ENCODE measurements at regions not wholly inside any gene's neighbourhood (a gene's known extent, or its start where the extent isn't known, plus 50 kb on each side); places are given as distances from the start of the nearest gene placed in this dataset.
A peak's percentile ranks its signal among the peaks of the same experiment; 100 is the strongest.

GRCh38 chr14:71682337-71682736, 249.9 kb upstream of the RGS6 start:
- H3K4me3 Mint-ChIP-seq, result no peak overlapping the region
- no peaks in the 10 kb centered on the region for H3K27me3 Mint-ChIP-seq
- peaks cover 0 to 3% of the 10 kb centered on the region in 2 donors for H3K4me1 Mint-ChIP-seq (ENCODE audit: low read depth in 2 of 2)
- DNase-seq (no peak), ATAC-seq (replicated peaks) (no peak)
- H3K9me3 Mint-ChIP-seq, result no peaks in the 10 kb centered on the region
- no peak overlapping the region for H3K27ac Mint-ChIP-seq
- peaks cover 11% of the 10 kb centered on the region for H3K36me3 Mint-ChIP-seq (ENCODE audit: insufficient read depth)

GRCh38 chr14:71684323-71684722, 247.9 kb upstream of the RGS6 start:
- H3K36me3 Mint-ChIP-seq (ENCODE audit: insufficient read depth), result peaks cover 11% of the 10 kb centered on the region

GRCh38 chr14:71686677-71687076, 245.6 kb upstream of the RGS6 start:
- no peak for DNase-seq

More at GRCh38 chr14:71684323-71684722, 247.9 kb upstream of the RGS6 start:
- no peaks in the 10 kb centered on the region for H3K27me3 Mint-ChIP-seq
- H3K4me3 Mint-ChIP-seq, result no peak overlapping the region
- no peaks in the 10 kb centered on the region for H3K9me3 Mint-ChIP-seq
- peaks cover 0 to 3% of the 10 kb centered on the region in 2 donors for H3K4me1 Mint-ChIP-seq (ENCODE audit: low read depth in 2 of 2)
- H3K27ac Mint-ChIP-seq, result no peak overlapping the region
- DNase-seq (no peak), ATAC-seq (replicated peaks) (no peak)

GRCh38 chr14:71687166-71687831, 244.9 kb upstream of the RGS6 start:
- Mint-ChIP-seq H3K27ac (peak overlapping the region; percentile 36 to 45), H3K36me3 (ENCODE audit: insufficient read depth) (peaks cover 15% of the 10 kb centered on the region), H3K9me3 (no peaks in the 10 kb centered on the region), H3K4me1 (ENCODE audit: low read depth in 2 of 2) (peaks cover 3 to 5% of the 10 kb centered on the region in 2 donors), H3K27me3 (no peaks in the 10 kb centered on the region), H3K4me3 (no peak overlapping the region)
- ATAC-seq (replicated peaks) (no peak), DNase-seq (no peak)

More at GRCh38 chr14:71686677-71687076, 245.6 kb upstream of the RGS6 start:
- ATAC-seq (replicated peaks), result no peak
- peaks cover 15% of the 10 kb centered on the region for H3K36me3 Mint-ChIP-seq (ENCODE audit: insufficient read depth)
- no peak overlapping the region for H3K4me3 Mint-ChIP-seq
- no peaks in the 10 kb centered on the region for H3K27me3 Mint-ChIP-seq
- H3K27ac Mint-ChIP-seq, result peak overlapping the region; percentile 36 to 45
- peaks cover 2 to 3% of the 10 kb centered on the region in 2 donors for H3K4me1 Mint-ChIP-seq (ENCODE audit: low read depth in 2 of 2)
- no peaks in the 10 kb centered on the region for H3K9me3 Mint-ChIP-seq

GRCh38 chr14:71688576-71688975, 243.7 kb upstream of the RGS6 start:
- no peak overlapping the region for H3K4me3 Mint-ChIP-seq
- DNase-seq (no peak), ATAC-seq (replicated peaks) (no peak)
- H3K36me3 Mint-ChIP-seq (ENCODE audit: insufficient read depth), result peaks cover 12% of the 10 kb centered on the region
- peaks cover 4 to 5% of the 10 kb centered on the region in 2 donors for H3K4me1 Mint-ChIP-seq (ENCODE audit: low read depth in 2 of 2)
- no peaks in the 10 kb centered on the region for H3K27me3 Mint-ChIP-seq
- H3K27ac Mint-ChIP-seq, result no peak overlapping the region
- H3K9me3 Mint-ChIP-seq, result no peaks in the 10 kb centered on the region

- no peak overlapping the region for H3K27ac Mint-ChIP-seq
- DNase-seq, result no peak
- H3K36me3 Mint-ChIP-seq (ENCODE audit: insufficient read depth), result peaks cover 4% of the 10 kb centered on the region
- no peaks in the 10 kb centered on the region for H3K9me3 Mint-ChIP-seq
- peaks cover 4 to 5% of the 10 kb centered on the region in 2 donors for H3K4me1 Mint-ChIP-seq (ENCODE audit: low read depth in 2 of 2)
- H3K4me3 Mint-ChIP-seq, result no peak overlapping the region
- no peaks in the 10 kb centered on the region for H3K27me3 Mint-ChIP-seq
- ATAC-seq (replicated peaks), result no peak
Measured at GRCh38 chr14:71690478-71690877, 241.8 kb upstream of the RGS6 start.

- H3K4me3 Mint-ChIP-seq, result no peak overlapping the region
- no peaks in the 10 kb centered on the region for H3K9me3 Mint-ChIP-seq
- DNase-seq (no peak), ATAC-seq (replicated peaks) (no peak)
- no peaks in the 10 kb centered on the region for H3K27me3 Mint-ChIP-seq
- H3K27ac Mint-ChIP-seq, result no peak overlapping the region
- peaks cover 3% of the 10 kb centered on the region for H3K36me3 Mint-ChIP-seq (ENCODE audit: insufficient read depth)
- peaks cover 5 to 11% of the 10 kb centered on the region in 2 donors for H3K4me1 Mint-ChIP-seq (ENCODE audit: low read depth in 2 of 2)
Measured at GRCh38 chr14:71692496-71692895, 239.7 kb upstream of the RGS6 start.

- DNase-seq (no peak), ATAC-seq (replicated peaks) (no peak)
- Mint-ChIP-seq H3K27me3 (no peaks in the 10 kb centered on the region), H3K9me3 (no peaks in the 10 kb centered on the region), H3K36me3 (ENCODE audit: insufficient read depth) (peaks cover 3% of the 10 kb centered on the region), H3K4me1 (ENCODE audit: low read depth in 2 of 2) (peaks cover 5 to 15% of the 10 kb centered on the region in 2 donors), H3K4me3 (no peak overlapping the region), H3K27ac (peak overlapping the region; percentile 57 to 67)
Measured at GRCh38 chr14:71693381-71693780, 238.8 kb upstream of the RGS6 start.

GRCh38 chr14:71694591-71695530, 237.4 kb upstream of the RGS6 start:
- Mint-ChIP-seq H3K27me3 (no peaks in the 10 kb centered on the region), H3K4me3 (no peak overlapping the region), H3K36me3 (ENCODE audit: insufficient read depth) (peaks cover 6% of the 10 kb centered on the region), H3K4me1 (ENCODE audit: low read depth in 2 of 2) (peaks cover 5 to 15% of the 10 kb centered on the region in 2 donors), H3K27ac (no peak overlapping the region), H3K9me3 (no peaks in the 10 kb centered on the region)
- ATAC-seq (replicated peaks), result no peak
- no peak for DNase-seq

- peaks cover 3% of the 10 kb centered on the region for H3K36me3 Mint-ChIP-seq (ENCODE audit: insufficient read depth)
- DNase-seq, result no peak
- H3K27me3 Mint-ChIP-seq, result no peaks in the 10 kb centered on the region
- ATAC-seq (replicated peaks), result peak; percentile 51
- H3K4me3 Mint-ChIP-seq, result no peak overlapping the region
- H3K9me3 Mint-ChIP-seq, result no peaks in the 10 kb centered on the region
- peaks cover 5 to 15% of the 10 kb centered on the region in 2 donors for H3K4me1 Mint-ChIP-seq (ENCODE audit: low read depth in 2 of 2)
- no peak overlapping the region for H3K27ac Mint-ChIP-seq
Measured at GRCh38 chr14:71695611-71696350, 236.4 kb upstream of the RGS6 start.

GRCh38 chr14:71698027-71698426, 234.2 kb upstream of the RGS6 start:
- H3K27ac Mint-ChIP-seq, result peak overlapping the region; percentile 20 to 38
- DNase-seq (peak in 2 of 3 experiments; percentile 13 to 18), ATAC-seq (replicated peaks) (peak; percentile 91)
- no peaks in the 10 kb centered on the region for H3K27me3 Mint-ChIP-seq
- H3K4me1 Mint-ChIP-seq (ENCODE audit: low read depth in 2 of 2), result peaks cover 0 to 17% of the 10 kb centered on the region in 2 donors
- no peak overlapping the region for H3K4me3 Mint-ChIP-seq
- no peaks in the 10 kb centered on the region for H3K9me3 Mint-ChIP-seq
- H3K36me3 Mint-ChIP-seq (ENCODE audit: insufficient read depth), result peaks cover 3% of the 10 kb centered on the region

- DNase-seq (no peak), ATAC-seq (replicated peaks) (no peak)
- no peak overlapping the region for H3K4me3 Mint-ChIP-seq
- no peaks in the 10 kb centered on the region for H3K9me3 Mint-ChIP-seq
- no peaks in the 10 kb centered on the region for H3K27me3 Mint-ChIP-seq
- H3K27ac Mint-ChIP-seq, result no peak overlapping the region
- peaks cover 3% of the 10 kb centered on the region for H3K36me3 Mint-ChIP-seq (ENCODE audit: insufficient read depth)
- peaks cover 0 to 16% of the 10 kb centered on the region in 2 donors for H3K4me1 Mint-ChIP-seq (ENCODE audit: low read depth in 2 of 2)
Measured at GRCh38 chr14:71698673-71699072, 233.6 kb upstream of the RGS6 start.

GRCh38 chr14:71701990-71702389, 230.2 kb upstream of the RGS6 start:
- Mint-ChIP-seq H3K27ac (peak overlapping the region in 1 of 2 donors; percentile 80), H3K9me3 (no peaks in the 10 kb centered on the region), H3K36me3 (ENCODE audit: insufficient read depth) (peaks cover 8% of the 10 kb centered on the region), H3K4me3 (peak overlapping the region in 1 of 2 donors; percentile 59), H3K27me3 (no peaks in the 10 kb centered on the region), H3K4me1 (ENCODE audit: low read depth in 2 of 2) (peaks cover 0 to 12% of the 10 kb centered on the region in 2 donors)
- ATAC-seq (replicated peaks), result peak; percentile 48
- no peak for DNase-seq

Data from effector memory CD8-positive, alpha-beta T cell (primary cell).